SU-DHL-6 (cell line): ENCODE measurements at regions not wholly inside any gene's neighbourhood (a gene's known extent, or its start where the extent isn't known, plus 50 kb on each side); places are given as distances from the start of the nearest gene placed in this dataset.

Experiments
- CTCF ChIP-seq: fragments of 200-600 bp; sonication (generic); IDR thresholded peaks from one replicate; pipeline ENCODE4 v1.5.1; 2017; ENCODE audit warnings: antibody characterized with exemption, mild to moderate bottlenecking, low read length, moderate library complexity; ENCODE audit not compliant: insufficient read depth, poor library complexity, severe bottlenecking
- EZH2phosphoT487 ChIP-seq: fragments of 200-600 bp; sonication (generic), shearing (Covaris generic); conservative IDR thresholded peaks from 2 replicates; pipeline ENCODE4 v1.6.1; 2018; ENCODE audit warnings: mild to moderate bottlenecking, antibody characterized with exemption, low read length, moderate library complexity, mixed read lengths

GRCh38 chr11:110000850-110001249 is 92.3 kb upstream of the ZC3H12C start:
- TF ChIP-seq CTCF (no peak), EZH2phosphoT487 (no peak)
